Stimulated activated CD4-positive, alpha-beta T cell treated with anti-CD3 and anti-CD28 coated beads, Interleukin-1b, Interleukin-23, amount 100 ng/mL, for 1 hour (primary cell): ENCODE measurements at regions not wholly inside any gene's neighbourhood (a gene's known extent, or its start where the extent isn't known, plus 50 kb on each side); places are given as distances from the start of the nearest gene placed in this dataset.

Experiments
- DNase-seq, 2 donors: peaks; one replicate each; pipeline ENCODE4 v3.0.0-alpha.2; 2020; ENCODE audit warnings: low read depth in 2 of 2

DNA sequence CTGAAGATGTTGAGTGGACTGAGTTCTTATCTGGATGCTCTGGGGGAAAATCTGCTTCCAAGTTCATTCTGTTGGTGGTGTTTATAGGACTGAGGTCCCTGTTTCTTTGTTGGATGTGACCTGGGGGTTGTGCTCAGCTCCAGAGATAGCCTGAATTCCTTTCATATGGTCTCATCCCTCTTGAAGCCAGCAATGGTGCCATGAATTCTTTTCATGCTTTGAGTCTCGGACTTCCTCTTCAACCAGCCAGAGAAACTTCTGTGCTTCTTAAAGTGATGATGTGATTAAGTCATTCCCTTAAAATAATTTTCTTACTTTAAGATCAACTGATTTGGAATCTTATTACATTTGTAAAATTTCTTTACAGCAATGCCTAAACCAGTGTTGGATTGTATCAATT lies 233.8 kb upstream of the UGT8 start:
- DNase-seq, result no peak

DNA sequence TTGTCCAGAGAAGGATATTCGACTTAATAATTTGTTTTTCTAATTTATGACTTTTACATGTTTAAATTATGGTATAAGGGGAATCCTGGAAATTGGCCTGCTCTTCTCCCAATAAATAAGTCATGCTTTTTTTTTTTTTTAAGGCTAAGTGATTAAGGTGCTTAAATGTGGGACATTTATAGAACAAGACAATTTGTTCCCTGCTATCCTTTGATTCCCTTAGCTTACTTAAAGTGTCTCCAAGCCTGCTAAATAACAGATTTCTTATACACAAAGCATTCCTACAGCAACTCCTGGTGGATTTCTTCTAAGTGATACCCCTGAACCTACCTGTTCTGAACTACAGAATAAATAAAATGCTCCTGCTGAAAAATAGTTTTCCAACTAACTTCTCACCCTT lies 233.0 kb upstream of the UGT8 start:
- no peak for DNase-seq

DNA sequence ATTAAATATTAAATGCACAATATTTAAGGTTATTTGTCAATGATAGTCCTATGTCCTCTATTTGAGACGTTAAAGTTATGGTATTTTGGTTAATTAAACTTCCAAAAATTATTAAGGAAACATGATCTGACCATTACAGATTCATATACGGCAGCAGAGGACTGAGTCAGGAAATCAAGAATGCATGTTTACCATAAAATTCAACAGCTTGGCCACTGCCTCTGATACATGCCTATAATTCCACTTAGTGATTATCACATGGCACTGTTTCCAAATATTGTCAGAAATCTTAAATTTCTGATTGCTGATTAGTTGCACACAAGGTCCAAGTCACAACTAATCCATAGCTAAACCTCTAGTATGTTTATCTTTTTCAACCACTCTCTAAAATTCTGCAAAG lies 232.2 kb upstream of the UGT8 start:
- no peak for DNase-seq

DNA sequence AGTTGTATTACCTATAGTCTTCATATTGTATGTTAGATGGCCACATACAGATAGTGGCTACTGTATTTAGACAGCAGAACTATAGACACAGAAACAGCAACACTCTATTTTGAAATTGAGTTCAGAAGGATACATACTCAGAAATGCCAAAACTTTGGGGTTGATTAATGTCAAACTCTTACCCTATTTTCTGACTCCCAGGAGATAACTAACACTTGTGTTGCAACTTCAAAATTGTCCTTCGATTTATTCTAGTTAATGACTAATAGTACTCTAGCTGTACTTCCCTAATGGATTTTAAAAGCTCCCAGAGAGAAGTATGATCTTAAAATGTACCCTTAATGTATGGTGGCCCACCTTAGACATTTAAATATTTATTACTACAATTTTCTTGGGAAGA lies 229.9 kb upstream of the UGT8 start:
- DNase-seq, result no peak

DNA sequence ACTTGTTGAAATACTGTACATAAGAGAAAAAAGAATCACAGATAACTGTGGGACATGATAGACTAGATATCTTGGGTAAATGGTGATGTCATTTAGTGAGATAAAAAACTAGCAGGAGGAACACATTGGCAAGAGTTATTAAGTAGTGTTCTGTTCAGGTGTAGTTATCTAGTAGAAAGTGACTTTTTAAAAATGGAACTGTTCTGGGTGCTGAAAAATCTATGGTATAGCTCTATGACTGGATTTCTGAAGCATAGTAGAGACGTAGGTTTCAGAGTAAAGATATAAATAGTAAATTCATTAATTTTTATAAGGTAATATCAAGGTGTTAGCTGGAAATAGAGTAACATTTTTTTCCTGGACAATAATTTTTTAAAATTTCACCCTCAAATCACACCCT lies 225.1 kb upstream of the UGT8 start:
- DNase-seq, result no peak

DNA sequence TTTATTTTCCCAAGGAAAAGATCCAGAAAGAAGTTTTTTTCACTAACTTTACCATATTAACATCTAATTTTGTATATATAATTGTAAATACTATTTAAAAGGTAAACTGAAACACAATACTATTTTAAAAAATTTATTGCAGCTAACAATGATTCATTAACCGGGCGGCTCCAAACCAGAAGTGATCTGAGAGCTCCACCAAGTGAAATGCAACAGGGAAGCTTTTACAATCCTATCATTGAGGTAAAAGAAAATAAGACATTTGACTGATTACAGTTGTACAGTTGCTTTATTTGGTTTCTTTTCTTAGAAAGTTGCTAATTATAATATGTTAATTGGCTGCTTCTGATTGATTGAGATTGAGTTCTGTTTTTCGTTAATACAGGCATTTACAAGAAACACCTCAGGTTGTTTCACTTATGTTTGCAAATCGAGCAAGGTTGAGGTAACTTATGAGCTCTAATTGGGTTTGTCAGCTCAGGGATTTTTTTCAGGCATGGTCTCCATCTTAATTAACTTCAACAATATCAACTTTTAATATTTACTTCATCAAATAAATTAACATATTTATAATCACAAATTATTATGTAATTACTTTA lies 220.2 kb upstream of the UGT8 start:
- no peak for DNase-seq

DNA sequence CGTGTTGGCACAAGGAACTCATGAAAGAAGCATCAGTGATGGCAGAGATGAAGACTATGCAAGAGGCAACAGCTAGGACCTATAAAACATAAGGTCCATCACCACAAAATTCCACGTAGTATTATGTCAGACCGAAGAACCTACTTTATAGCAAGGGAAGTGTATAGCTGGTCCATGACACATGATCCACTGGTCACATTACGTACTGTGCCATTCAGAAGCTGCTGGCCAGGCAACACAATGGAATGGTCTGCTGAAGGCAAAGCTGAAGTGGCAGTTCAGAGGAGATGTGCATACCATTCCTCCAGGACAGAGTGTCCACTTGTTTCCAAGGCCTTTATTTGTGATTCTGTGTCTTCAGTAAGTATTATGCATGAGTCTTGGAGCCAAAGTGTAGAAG lies 215.5 kb upstream of the UGT8 start:
- DNase-seq, result no peak

DNA sequence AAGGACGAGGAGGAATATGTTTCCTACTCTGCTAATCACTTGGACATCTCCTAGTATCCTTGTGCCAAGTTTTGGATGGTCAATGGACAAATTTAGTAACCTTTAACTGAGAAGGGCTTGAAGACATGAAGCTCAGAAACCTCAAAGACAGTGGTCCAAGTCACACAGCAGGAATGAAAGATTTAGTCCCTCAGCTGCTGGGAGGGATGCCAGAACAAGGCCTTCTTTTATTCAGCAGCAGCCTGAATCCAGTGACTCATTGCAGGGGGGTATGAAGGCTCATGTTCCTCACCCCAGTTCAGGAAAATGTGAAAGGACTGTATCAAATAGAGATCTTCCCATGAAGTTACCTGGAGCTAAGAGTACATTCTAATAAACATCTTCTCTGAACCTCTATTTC lies 214.9 kb upstream of the UGT8 start:
- DNase-seq, result no peak

DNA sequence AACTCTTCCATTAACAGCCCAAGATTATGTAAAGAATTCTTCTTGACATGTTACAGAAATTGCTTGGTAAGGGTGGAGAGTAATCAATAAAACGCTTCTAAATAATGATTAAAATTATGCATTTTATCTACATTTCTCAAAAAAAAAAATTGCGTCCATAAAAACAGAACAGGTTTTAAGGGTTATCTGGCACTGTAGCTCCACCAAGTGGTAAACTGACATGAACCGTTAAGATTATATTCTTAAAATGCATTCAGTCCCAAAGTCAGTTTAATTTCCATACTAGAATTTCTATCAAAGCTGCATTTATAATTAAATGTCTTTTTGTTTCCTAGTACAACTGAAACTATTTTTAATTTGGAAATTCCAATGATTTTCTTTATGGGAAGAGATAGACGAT lies 214.0 kb upstream of the UGT8 start:
- DNase-seq, result no peak

DNA sequence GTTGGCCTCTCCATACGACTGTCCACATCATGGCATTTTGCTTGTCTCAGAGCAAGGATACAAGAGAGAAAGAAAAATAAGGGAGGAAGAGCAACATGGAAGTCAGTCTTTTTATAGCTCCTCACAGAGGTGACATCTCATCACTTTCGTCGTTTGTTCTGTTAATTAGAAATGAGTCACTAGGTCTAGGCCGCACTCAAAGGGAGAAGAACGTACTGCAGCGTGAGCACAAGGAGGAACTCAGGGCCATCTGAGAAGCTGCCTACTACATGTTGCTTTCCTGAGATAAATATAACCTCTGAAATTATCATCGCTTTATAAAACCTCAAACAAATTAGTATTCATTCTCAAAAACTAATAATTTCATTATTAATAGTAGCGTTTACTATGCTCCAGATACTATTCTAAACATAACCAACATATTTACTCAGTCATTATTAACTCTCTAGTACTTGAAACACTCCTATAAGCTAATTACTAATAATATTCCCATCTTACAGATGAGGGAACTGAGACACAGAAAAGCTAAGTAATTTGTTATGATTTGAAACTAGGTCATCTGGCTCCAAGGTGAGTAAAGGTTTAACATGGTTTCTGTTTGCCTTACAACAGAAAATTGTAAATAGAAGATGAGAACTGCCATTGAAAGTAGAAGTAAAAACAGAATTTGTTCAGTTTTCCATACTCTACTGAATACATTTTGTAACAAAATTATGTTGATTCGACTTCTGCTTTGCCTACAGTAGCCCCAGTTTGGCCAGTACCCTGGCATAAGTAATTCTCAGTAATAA lies 213.2 kb upstream of the UGT8 start:
- no peak for DNase-seq

DNA sequence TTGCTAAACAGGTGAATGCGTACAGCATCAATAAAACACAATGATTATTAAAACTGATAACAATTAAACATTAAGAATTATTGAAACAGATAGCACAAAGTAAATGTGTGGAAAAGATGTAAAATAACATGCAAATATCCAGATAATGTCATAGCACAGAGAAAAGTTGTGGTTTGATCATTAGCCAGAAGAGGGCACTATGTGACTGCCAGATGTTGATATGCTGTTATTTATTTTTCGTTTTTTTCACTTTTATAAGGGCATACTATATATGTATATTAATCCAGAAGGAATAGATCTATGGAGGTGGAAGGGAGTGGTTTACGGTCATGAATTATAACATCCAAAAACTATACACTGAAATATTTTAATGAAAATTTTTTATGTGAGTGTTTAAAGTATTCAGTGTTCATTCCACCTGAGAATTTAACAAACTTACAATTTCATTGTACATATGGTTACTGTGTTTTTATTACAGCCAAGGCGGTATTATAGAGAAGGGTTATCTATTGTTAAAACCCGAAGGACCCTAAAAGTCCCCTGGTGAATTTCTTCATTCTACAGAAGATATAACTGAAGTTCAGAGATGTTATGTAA lies 211.9 kb upstream of the UGT8 start:
- no peak for DNase-seq

DNA sequence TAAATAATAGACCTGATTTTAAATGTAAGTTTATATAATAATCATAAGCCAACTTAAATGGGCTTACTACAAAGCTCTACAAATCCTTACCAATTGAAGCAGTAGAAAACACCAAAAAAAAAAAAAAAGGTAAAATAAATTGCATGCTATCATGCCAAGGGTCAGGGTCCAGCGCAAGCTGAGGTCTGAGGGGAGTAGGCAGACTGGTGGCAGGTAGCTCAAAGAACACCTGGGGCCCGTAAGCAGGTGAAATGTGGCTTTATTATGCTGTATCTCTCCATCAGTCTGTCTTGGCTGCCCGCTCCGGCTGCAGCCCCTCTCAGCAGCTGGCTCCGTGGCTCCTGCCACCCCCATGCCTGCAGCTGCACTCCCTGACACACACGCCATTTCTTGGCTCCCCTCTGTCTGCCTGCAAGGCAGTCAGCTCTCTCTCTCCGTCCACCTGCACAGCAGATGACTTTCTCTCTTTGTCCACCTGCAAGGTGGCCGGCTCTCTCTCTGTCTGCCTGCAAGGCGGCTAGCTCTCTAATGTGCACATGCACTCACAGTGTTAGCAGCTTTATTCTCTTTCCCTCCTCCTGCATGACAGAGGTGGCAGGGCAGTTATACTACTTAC lies 209.4 kb upstream of the UGT8 start:
- DNase-seq, result no peak

DNA sequence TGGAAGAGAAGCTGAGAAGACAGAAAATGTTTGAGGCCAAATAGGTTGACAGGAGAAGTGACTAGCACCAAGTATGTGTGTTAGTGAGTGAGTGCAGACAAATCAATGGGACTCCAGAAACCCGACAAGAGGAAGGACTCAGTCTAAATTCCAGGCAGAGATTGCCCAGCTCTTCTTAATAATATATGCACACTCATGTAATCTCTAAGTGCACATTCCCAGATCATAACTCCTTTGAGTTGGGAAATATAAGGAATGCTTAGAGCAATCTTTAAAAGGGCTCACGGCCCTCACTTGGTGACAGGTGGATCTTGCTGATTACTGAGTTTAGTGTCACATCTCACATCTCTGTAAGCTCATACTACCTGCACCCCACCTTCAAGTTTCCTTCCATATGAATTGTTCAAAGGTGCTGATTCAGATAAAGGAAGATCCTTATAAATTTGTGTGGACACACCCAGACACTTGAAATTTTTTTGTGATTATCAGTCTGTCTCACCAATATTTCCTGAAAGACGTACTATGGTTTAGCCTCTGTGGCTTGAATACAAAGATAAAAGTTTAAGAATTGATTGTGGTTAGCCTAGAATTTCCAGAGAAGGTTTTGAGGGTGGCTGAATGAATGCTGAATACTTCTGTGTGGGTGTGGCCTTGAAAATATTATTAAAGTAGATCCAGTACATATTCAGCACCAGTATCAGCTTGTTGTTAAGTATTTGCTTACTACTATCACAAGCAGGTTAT lies 205.1 kb upstream of the UGT8 start:
- no peak for DNase-seq

DNA sequence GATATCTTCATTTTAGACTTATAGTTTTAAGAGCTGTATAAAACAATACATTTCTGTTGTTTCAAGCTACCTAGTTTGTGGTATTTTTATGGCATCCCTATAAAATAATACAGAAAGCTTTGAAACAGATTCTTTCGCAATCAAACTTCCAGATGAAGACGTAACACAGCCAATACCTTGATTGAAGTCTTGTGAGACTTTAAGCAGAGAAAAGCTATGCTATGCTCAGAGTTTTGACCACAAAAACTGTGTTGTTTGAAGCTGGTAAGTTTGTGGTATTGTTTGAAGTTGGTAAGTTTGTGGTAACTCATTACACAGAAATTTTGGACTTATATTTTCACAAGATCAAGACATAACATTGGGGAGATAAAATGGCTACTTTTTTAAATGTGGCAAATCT lies 201.8 kb upstream of the UGT8 start:
- DNase-seq, result no peak

DNA sequence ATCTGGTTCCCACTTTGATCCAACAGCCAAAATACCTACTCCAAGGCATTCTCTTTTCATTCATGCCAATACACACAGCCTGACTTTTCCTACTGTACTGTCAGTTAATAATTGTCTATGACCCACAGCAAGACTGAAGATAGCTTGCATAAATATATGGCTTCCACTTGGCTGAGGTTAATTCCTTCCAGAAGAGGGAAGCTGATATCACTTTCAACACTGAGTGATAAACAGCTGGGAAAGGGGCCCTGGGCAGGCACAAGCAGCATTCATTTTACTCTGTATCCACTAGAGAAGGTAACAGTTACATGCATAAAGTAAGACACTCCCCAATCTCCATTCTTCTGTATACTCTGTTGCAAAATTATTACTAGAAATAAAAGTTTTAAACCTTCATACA lies 200.2 kb upstream of the UGT8 start:
- DNase-seq, result no peak

DNA sequence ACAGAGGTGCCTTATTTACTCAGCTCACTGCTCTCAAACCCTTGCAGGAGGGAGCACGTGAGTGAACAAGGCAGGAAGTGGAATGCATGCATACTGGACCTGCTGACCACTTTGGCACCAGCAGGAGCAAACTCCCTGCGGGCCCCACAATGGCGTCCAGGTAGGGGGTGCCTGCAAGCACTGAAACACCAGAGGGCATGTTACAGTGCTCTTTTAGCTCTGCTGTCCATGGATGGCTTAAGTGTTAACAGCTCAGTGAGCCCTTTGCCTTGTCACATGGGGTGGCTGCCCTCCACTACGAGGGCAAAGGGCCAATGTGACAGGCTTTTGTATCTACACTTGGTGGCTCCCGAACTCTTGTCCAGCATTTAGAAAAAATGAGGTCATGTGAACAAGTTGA lies 199.5 kb upstream of the UGT8 start:
- DNase-seq, result no peak

DNA sequence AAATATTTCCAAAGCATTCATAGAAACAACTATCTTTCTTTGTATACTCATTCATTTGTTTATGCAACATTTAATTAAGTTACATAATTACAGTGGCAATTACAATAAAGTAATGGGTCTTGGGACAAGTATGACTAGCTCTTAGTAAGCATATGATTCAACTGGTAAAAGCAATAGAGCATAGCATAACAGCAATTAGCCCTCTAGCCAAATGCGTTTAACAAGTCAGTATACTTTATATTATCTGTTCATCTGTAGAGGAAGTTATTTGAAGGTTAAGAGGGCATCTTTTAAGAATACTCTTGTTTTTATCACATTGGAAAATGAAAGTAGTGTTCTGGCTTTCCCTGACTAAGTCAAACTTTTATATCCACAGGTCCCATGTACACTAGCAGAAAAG lies 198.1 kb upstream of the UGT8 start:
- no peak for DNase-seq

DNA sequence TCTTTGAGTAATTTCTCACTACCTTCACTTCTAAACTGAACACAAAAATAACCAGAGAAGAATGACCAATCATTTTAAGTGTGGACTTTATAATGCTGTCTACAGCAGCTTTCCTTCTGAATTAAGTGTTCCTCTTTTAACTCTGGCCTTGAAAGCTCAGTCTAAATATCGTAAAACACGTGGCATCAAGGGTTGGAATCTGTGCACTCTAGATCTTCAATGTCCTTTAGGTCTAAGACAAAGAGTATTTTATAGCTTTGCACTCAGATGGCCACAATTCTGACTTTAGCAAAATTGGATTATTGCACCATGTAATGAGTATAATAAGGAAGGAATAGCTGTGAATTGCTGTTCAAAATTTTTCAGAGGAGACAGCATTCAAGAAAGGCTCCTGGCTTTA lies 197.1 kb upstream of the UGT8 start:
- DNase-seq, result no peak

DNA sequence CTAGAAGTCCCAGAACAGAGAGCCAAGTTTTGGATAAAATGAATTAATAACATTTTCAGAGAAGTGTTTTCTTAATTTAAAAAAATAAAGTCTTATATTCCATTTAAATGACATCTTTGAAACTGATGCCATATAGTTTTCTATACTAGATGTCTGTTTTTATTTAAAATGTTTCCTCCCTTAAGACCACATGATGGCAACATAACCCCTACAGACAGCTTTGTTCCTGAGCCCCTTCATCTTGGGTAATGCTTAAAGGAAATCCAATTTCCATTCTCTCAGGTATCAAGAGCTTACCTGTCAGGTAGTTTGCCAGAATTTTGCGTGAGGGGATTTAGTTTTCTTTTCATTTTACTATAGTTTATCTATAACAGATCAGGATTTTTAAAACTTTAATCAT lies 181.4 kb upstream of the UGT8 start:
- DNase-seq, result no peak

DNA sequence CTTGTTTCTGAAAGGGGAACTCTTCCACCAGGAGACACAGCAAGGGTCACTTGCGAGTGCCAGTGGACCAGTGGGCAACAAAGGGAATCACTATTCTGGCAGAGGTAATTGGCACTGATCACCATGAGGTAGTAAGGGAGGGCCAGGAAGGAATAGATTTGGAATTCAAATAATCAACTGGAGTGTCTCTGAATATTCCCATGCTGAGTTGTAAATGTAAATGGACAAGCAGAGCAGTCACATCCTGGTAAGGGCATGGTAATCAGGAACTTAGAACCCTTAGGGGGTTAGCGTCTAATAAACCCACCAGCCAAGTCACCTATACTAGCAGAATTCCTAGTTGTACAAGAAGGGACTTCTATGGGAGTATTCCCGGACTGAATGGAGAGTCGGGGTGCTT lies 178.5 kb upstream of the UGT8 start:
- no peak for DNase-seq

DNA sequence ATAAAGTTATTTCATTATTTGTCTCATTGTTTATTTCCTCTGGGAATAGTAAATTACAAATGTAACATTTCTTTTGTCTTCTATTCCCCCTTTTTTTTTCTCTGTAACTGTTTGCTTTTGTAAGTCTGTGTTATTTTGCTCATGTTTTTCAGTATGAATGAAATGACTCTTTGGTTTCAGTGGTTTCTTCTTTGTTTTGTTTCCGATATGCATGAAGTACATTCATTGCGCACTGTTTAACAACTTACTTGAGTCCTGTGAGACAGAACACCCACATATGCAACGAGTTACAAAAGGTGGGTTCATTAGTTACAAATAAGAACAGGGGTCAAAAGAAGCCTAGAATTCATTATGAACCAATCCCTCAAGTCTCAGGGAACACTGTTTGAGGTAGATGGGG lies 175.0 kb upstream of the UGT8 start:
- no peak for DNase-seq

DNA sequence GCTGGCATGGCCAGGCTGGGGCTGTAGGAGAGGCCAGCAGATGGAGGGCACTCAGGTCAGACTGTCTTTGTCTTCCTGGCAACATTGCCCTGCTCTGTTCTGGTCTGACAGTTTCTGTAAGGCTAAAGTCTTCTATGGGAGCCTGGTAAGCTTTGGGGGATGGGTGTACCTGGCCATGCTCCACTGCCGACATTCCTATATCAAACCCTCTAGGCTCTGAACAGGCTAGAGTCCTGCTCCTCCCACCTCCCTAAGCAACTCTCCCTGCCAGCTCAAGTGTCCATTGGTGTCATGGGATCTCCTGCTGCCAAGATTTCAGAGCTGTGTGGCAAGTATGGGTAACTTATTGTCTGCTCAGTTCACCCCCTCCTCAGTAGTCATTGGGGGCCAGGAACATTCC lies 163.5 kb upstream of the UGT8 start:
- no peak for DNase-seq
